ENCODE measurements at regions not wholly inside any gene's neighbourhood (a gene's known extent, or its start where the extent isn't known, plus 50 kb on each side); places are given as distances from the start of the nearest gene placed in this dataset.

- Histone ChIP-seq H3K27ac (no peak overlapping the region), H3K4me3 (no peak overlapping the region)
Measured at GRCh38 chr10:81071087-81071796, 533.5 kb downstream of the SH2D4B start.

- H3K4me3 ChIP-seq: no peak overlapping the region
- H3K27ac ChIP-seq: no peak overlapping the region
Measured at GRCh38 chr10:81073155-81073554, 535.5 kb downstream of the SH2D4B start.

- no peak overlapping the region for H3K4me3 ChIP-seq
- H3K27ac ChIP-seq: no peak overlapping the region
Measured at GRCh38 chr10:81081887-81082620, 544.4 kb downstream of the SH2D4B start.

DNA sequence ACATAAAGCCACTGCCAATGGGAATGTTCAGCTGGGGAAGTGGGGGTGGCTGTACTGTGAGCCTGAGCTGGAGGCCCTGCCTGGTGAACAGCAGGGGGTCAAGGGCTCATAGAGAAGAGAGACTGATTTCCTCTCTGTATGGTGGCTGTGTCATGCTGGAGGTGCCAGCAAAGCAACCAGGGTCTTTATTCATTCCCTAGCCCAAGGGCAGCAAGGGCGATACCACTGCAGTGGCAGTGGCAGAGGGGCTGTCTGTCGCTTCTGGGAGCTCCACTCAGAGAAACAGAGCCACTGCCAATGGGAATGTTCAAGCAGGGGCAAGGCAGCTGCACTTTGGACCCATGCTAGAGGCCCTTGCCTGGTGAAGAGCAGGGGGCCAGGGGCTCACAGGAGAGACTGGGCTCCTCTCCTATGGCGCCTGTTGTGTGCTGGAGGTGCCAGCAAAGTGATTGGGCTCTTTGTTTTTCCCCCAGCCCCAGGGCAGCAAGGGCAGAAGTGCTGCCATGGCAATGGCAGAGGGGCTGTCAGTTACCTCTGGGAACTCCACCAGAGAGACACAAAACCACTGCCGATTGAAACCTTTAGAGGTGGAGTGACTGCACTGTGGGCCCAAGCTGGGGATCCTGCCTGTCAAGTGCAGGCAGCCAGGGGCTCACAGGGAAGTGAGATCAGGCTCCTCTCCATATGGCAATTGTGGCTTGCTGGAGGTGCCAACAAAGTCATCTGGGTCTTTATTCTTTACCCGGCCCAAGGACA is 545.1 kb downstream of the SH2D4B start:
- Histone ChIP-seq H3K4me3 (no peak overlapping the region), H3K27ac (no peak overlapping the region)

- Histone ChIP-seq H3K27ac (no peak overlapping the region), H3K4me3 (no peak overlapping the region)
Measured at GRCh38 chr10:81093056-81093455, 555.4 kb downstream of the SH2D4B start.

- H3K27ac ChIP-seq: no peak overlapping the region
- no peak overlapping the region for H3K4me3 ChIP-seq
Measured at GRCh38 chr10:81095238-81095637, 557.5 kb downstream of the SH2D4B start.

GRCh38 chr10:81096558-81096957 is 558.9 kb downstream of the SH2D4B start:
- H3K27ac ChIP-seq: no peak overlapping the region

GRCh38 chr10:81101062-81101461 is 563.4 kb downstream of the SH2D4B start:
- H3K27ac ChIP-seq: no peak overlapping the region
- H3K4me3 ChIP-seq: no peak overlapping the region

More at GRCh38 chr10:81096558-81096957, 558.9 kb downstream of the SH2D4B start:
- no peak overlapping the region for H3K4me3 ChIP-seq

GRCh38 chr10:81104494-81104893 is 566.8 kb downstream of the SH2D4B start:
- Histone ChIP-seq H3K4me3 (no peak overlapping the region), H3K27ac (no peak overlapping the region)

- no peak overlapping the region for H3K27ac ChIP-seq
Measured at GRCh38 chr10:81108516-81109199, 571.0 kb downstream of the SH2D4B start.

GRCh38 chr10:81109200-81109752 is 571.6 kb downstream of the SH2D4B start:
- Histone ChIP-seq H3K27ac (no peak overlapping the region), H3K4me3 (no peak overlapping the region)

More at GRCh38 chr10:81108516-81109199, 571.0 kb downstream of the SH2D4B start:
- no peak overlapping the region for H3K4me3 ChIP-seq

DNA sequence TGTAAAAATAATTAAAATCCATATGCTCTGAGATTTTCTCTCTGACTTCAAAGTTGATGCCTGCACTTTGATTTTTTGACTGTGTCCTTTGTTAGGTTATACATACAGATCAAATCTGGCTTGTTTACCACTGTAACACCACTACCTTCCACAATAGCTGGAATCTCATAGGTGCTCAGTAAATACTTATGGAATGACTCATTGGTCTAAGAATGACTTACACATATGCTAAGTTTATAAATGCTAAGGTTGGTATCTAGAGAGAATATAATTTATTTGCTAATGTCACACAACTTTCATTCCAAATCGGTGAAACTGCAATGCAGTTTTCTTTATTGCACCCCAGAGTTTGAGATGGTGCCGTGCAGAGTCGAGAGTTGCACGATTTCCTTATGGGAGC is 578.5 kb downstream of the SH2D4B start:
- no peak overlapping the region for H3K27ac ChIP-seq
- no peak overlapping the region for H3K4me3 ChIP-seq

DNA sequence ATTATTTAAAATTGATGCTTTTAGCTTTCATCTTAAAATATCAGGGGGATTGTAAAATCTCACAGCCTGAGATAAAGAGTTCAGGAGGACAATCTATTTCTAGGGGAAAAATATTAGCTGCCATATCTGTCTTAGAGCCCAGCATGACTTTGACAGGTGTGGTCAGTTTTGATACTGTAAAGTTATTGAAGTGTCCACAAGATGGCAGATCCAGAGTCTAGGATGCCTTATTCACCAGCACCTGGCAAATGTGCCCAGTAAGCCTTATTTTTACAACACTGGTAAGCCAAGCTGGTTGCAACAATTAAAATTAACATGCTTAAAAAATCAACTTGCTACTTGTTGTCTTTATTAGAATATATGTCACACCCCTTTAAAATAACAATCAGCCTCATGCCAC is 579.3 kb downstream of the SH2D4B start:
- H3K4me3 ChIP-seq: no peak overlapping the region
- no peak overlapping the region for H3K27ac ChIP-seq

DNA sequence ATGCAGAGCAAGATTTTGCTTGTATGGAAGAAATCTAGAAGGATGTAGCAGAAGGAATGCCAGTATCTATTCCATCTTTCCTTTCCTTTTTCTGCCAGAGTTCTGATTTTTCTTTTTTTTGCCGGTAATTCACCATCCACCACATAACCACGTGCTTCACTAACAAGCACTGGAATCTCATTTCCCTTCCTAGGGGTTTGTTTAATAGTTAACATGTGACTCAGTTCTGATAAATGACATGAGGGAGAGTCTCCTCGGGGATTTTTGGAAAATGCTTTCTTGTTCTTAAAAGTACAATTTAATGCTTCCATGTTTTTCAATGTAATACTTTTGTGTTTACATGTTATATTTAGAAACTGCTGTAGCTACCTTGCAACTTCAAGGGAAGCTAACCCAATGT is 590.2 kb downstream of the SH2D4B start:
- no peak overlapping the region for H3K27ac ChIP-seq
- H3K4me3 ChIP-seq: no peak overlapping the region

DNA sequence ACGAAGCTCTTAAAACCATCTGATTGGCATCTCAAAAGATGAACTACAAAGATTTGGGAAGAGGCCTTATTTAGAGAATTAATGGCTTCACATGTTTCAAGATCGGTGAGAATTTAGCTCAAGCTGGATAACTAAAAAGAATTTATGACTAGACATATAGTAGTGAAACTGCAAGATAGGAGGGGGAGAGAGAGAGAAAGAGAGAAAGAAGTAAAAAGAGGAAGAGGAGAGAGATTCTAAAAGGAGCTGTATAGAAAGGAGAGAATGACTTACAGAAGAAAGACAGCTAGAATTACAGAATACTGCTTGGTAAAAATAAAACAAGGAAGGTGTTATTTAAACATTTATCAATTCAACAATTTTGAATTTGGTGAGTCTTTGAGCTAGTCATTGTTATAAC is 592.3 kb downstream of the SH2D4B start:
- no peak overlapping the region for H3K4me3 ChIP-seq
- H3K27ac ChIP-seq: no peak overlapping the region

- Histone ChIP-seq H3K27ac (no peak overlapping the region), H3K4me3 (no peak overlapping the region)
Measured at GRCh38 chr10:81135851-81136250, 598.1 kb downstream of the SH2D4B start.

- no peak overlapping the region for H3K27ac ChIP-seq
- no peak overlapping the region for H3K4me3 ChIP-seq
Measured at GRCh38 chr10:81136261-81136660, 598.6 kb downstream of the SH2D4B start.

DNA sequence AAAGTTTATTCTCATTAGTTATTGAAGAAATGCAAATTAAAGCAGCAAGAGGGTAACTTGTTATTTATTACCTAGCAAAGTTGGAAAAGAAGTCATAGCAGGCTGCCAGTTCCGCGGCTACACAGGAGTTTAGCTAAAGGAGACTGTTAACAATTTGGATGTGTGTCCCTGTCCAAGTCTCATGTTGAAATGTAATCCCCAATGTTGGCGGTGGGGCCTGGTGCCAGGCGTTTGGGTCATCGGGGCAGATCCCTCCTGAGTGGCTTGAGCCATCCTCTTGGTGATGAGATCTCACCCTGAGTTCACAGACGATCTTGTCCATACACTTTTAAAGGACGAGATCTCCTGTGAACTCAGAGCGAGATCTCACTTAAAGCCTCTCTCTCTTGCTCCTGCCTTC is 608.3 kb downstream of the SH2D4B start:
- no peak overlapping the region for H3K4me3 ChIP-seq
- H3K27ac ChIP-seq: no peak overlapping the region

DNA sequence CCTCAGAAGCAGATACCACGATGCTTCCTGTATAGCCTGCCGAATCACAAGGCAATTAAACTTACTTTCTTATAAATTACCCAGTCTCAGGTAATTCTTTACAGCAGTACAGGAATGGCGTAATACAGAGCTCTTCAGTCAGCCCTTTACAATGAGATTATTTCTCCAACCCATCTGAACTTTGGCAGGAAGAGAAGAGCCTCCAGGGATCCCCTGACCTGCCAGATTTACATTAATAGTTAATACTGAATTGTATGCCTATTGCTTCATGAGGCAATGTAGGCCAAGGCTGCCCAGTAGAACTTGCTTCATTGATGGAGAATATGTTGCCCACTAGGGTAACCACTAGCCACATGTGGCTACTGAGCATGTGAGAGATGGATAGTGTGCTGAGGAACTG is 608.7 kb downstream of the SH2D4B start:
- H3K4me3 ChIP-seq: no peak overlapping the region
- no peak overlapping the region for H3K27ac ChIP-seq

DNA sequence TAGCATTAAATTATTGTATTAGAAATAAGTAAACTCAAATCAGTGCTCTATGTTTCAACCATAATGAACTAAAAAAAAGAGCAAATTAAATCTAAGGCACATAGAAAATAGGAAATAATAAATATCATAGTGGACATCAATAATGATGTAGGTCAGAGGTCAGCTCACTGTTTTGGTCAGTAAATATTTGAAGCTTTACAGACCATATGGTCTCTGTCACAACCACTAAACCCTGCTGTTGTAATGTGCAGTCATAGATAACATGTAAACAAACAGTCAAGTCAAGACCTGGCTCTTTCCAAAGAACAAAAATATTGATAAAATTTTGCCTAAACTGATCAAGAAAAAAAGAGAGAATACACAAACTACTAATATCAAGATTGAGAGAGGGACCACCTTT is 615.0 kb downstream of the SH2D4B start:
- H3K4me3 ChIP-seq: no peak overlapping the region

More for the DNA sequence above, 615.0 kb downstream of the SH2D4B start:
- H3K27ac ChIP-seq: no peak overlapping the region

All from skin epidermis (tissue), 12 donors.